Natural killer cell (primary cell): ENCODE measurements at regions not wholly inside any gene's neighbourhood (a gene's known extent, or its start where the extent isn't known, plus 50 kb on each side); places are given as distances from the start of the nearest gene placed in this dataset.

Source experiments
- ATAC-seq, 3 donors: fragments of 150-1000 bp in 2 of 3; fragments of 200-7000 bp in 1 of 3; cut with Tn5 transposase; 1 replicate in 1 of 3; 2 replicates in 2 of 3; pipeline ENCODE4 v1.10.0; 2021; ENCODE audit warnings: mild to moderate bottlenecking in 2 of 3, moderate library complexity in 2 of 3
- DNase-seq, 2 donors: peaks; one replicate each; pipeline versions ENCODE4 v3.0.0 to v3.0.0-alpha.2; 2013 to 2021; ENCODE audit warnings: mixed read lengths in 1 of 2
- H3K27ac ChIP-seq: one replicate; pipeline ENCODE4 v1.5.1; 2013; ENCODE audit warnings: mild to moderate bottlenecking, low read length
- H3K27me3 ChIP-seq: one replicate; pipeline ENCODE4 v1.6.1; 2013; ENCODE audit warnings: low read length; ENCODE audit not compliant: control insufficient read depth, insufficient read depth
- H3K36me3 ChIP-seq: one replicate; pipeline ENCODE4 v1.6.1; 2013; ENCODE audit warnings: low read length; ENCODE audit not compliant: control insufficient read depth, insufficient read depth
- H3K4me1 ChIP-seq: one replicate; pipeline ENCODE4 v1.6.1; 2013; ENCODE audit warnings: low read length; ENCODE audit not compliant: control insufficient read depth, insufficient read depth
- H3K4me3 ChIP-seq: one replicate; pipeline ENCODE4 v1.5.1; 2013; ENCODE audit warnings: low read length
- H3K9me3 ChIP-seq: one replicate; pipeline ENCODE4 v1.6.1; 2013; ENCODE audit warnings: low read length; ENCODE audit not compliant: control insufficient read depth, insufficient read depth
- H3K27ac Mint-ChIP-seq, 2 donors: one replicate each; pipeline ENCODE4 v1.8.0; 2022; ENCODE audit warnings: mild to moderate bottlenecking in 2 of 2, mixed read lengths in 2 of 2, moderate library complexity in 1 of 2
- H3K27me3 Mint-ChIP-seq, 2 donors: one replicate each; pipeline ENCODE4 v1.8.0; 2022; ENCODE audit warnings: low read depth in 2 of 2, mixed read lengths in 2 of 2
- H3K36me3 Mint-ChIP-seq: one replicate; pipeline ENCODE4 v1.8.0; 2022; ENCODE audit warnings: mixed read lengths
- H3K4me1 Mint-ChIP-seq, 2 donors: one replicate each; pipeline ENCODE4 v1.8.0; 2022; ENCODE audit warnings: mixed read lengths in 2 of 2
- H3K4me3 Mint-ChIP-seq: one replicate; pipeline ENCODE4 v1.8.0; 2022; ENCODE audit warnings: mild to moderate bottlenecking, moderate library complexity, mixed read lengths
- H3K9me3 Mint-ChIP-seq, 2 donors: one replicate each; pipeline ENCODE4 v1.8.0; 2022; ENCODE audit warnings: mixed read lengths in 2 of 2
- WGBS: methylation state at CpG from one replicate; pipeline ENCODE4 v1.1.7; 2013; ENCODE audit warnings: missing lambda C conversion rate; ENCODE audit not compliant: insufficient coverage; 5-methylcytosine and 5-hydroxymethylcytosine counted together
- intact Hi-C: fragments of 100-400 bp; cut with micrococcal nuclease; formaldehyde crosslinking; loops from one replicate; pipeline ENCODE4 v1.14.2; 2022
- TF ChIP-seq, protein P1 (sequence below): fragments of 200-600 bp; IDR thresholded peaks from one replicate; pipeline ENCODE4 v1.8.0; 2022; ENCODE audit warnings: antibody characterized with exemption

- no peak overlapping the region for H3K27ac Mint-ChIP-seq
- H3K4me3 Mint-ChIP-seq: no peak overlapping the region
- no peaks in the 10 kb centered on the region for H3K27me3 Mint-ChIP-seq
- TF ChIP-seq, protein P1, sequence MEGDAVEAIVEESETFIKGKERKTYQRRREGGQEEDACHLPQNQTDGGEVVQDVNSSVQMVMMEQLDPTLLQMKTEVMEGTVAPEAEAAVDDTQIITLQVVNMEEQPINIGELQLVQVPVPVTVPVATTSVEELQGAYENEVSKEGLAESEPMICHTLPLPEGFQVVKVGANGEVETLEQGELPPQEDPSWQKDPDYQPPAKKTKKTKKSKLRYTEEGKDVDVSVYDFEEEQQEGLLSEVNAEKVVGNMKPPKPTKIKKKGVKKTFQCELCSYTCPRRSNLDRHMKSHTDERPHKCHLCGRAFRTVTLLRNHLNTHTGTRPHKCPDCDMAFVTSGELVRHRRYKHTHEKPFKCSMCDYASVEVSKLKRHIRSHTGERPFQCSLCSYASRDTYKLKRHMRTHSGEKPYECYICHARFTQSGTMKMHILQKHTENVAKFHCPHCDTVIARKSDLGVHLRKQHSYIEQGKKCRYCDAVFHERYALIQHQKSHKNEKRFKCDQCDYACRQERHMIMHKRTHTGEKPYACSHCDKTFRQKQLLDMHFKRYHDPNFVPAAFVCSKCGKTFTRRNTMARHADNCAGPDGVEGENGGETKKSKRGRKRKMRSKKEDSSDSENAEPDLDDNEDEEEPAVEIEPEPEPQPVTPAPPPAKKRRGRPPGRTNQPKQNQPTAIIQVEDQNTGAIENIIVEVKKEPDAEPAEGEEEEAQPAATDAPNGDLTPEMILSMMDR: no peak
- WGBS: 72% methylated on average over 3 of the region's 3 CpGs
- DNase-seq (no peak), ATAC-seq (no peak)
- Histone ChIP-seq H3K27ac (no peak overlapping the region), H3K27me3 (no peaks in the 10 kb centered on the region), H3K4me3 (no peak overlapping the region), H3K9me3 (no peaks in the 10 kb centered on the region), H3K4me1 (no peaks in the 10 kb centered on the region), H3K36me3 (no peaks in the 10 kb centered on the region)
- intact Hi-C loops: no loop called here
- H3K36me3 Mint-ChIP-seq: no peaks in the 10 kb centered on the region
- no peaks in the 10 kb centered on the region for H3K4me1 Mint-ChIP-seq
- H3K9me3 Mint-ChIP-seq: no peaks in the 10 kb centered on the region
Observed at GRCh38 chr2:129078548-129078947, 759.9 kb upstream of the HS6ST1 start.

GRCh38 chr2:129080715-129081476, 762.2 kb upstream of the HS6ST1 start:
- Histone ChIP-seq H3K36me3 (no peaks in the 10 kb centered on the region), H3K4me3 (no peak overlapping the region), H3K4me1 (no peaks in the 10 kb centered on the region), H3K27me3 (no peaks in the 10 kb centered on the region), H3K27ac (no peak overlapping the region), H3K9me3 (no peaks in the 10 kb centered on the region)
- ATAC-seq (no peak), DNase-seq (no peak)
- no peak overlapping the region for H3K27ac Mint-ChIP-seq
- no peaks in the 10 kb centered on the region for H3K36me3 Mint-ChIP-seq
- no peak overlapping the region for H3K4me3 Mint-ChIP-seq
- TF ChIP-seq, protein P1: no peak
- peaks cover 0 to 2% of the 10 kb centered on the region in 2 donors for H3K9me3 Mint-ChIP-seq
- WGBS: 75% methylated on average over 5 of the region's 7 CpGs
- intact Hi-C loops: no loop called here
- H3K4me1 Mint-ChIP-seq: no peaks in the 10 kb centered on the region
- H3K27me3 Mint-ChIP-seq: peaks cover 0 to 2% of the 10 kb centered on the region in 2 donors

GRCh38 chr2:129085386-129085785, 766.7 kb upstream of the HS6ST1 start:
- intact Hi-C loops: no loop called here
- Histone ChIP-seq H3K4me1 (no peaks in the 10 kb centered on the region), H3K36me3 (no peaks in the 10 kb centered on the region), H3K27ac (no peak overlapping the region), H3K9me3 (no peaks in the 10 kb centered on the region), H3K27me3 (no peaks in the 10 kb centered on the region), H3K4me3 (no peak overlapping the region)
- no peak for ATAC-seq
- Mint-ChIP-seq H3K36me3 (no peaks in the 10 kb centered on the region), H3K9me3 (peaks cover 2 to 3% of the 10 kb centered on the region in 2 donors), H3K4me1 (no peaks in the 10 kb centered on the region), H3K27ac (no peak overlapping the region), H3K27me3 (peaks cover 0 to 2% of the 10 kb centered on the region in 2 donors), H3K4me3 (no peak overlapping the region)
- DNase-seq: no peak
- TF ChIP-seq, protein P1: no peak
- WGBS: 78% methylated on average over 2 of the region's 3 CpGs
